ENCODE measurements at regions not wholly inside any gene's neighbourhood (a gene's known extent, or its start where the extent isn't known, plus 50 kb on each side); places are given as distances from the start of the nearest gene placed in this dataset.

GRCh38 chr6:163970846-163971564 lies 556.5 kb downstream of the QKI start:
- no peak for TF ChIP-seq EZH2 (IDR thresholded peaks at IDR 0.05)
- TF ChIP-seq POLR2AphosphoS5 (IDR thresholded peaks at IDR 0.05; ENCODE audit: borderline replicate concordance, low read depth, low read length), result no peak
- no peak for TF ChIP-seq FOXP2 (optimal IDR thresholded peaks at IDR 0.05; ENCODE audit: control extremely low read depth, extremely low read length, insufficient read depth)
